A673 (cell line): ENCODE measurements at regions not wholly inside any gene's neighbourhood (a gene's known extent, or its start where the extent isn't known, plus 50 kb on each side); places are given as distances from the start of the nearest gene placed in this dataset.
"Not testable (repeated sequence)": the region's sequence is repeated elsewhere in the genome, so short reads cannot be mapped to it uniquely, and the experiment has no call there.

Experiments
- BruUV-seq: library from RNA; stranded (reverse); fragments of 400-500 nt; replicated peaks from 2 replicates; lab custom pipeline; 2021; lab: Mats Ljungman, UMichigan
- CTCF ChIA-PET: fragments of 300-600 bp; sonication (Branson Sonifier 250); formaldehyde crosslinking; loops from one replicate; lab custom pipeline; 2022; ENCODE audit warnings: antibody characterized with exemption; lab: Charles Lee
- POLR2A ChIA-PET: fragments of 300-600 bp; sonication (Branson Sonifier 250); formaldehyde crosslinking; loops from one replicate; lab custom pipeline; 2022; ENCODE audit warnings: antibody characterized with exemption; ENCODE audit not compliant: low non-redundant PET; lab: Charles Lee
- DNase-seq: peaks from one replicate; pipeline ENCODE4 v3.0.0-alpha.2; 2015; ENCODE audit warnings: low spot score
- H3K27ac ChIP-seq: fragments of 200-600 bp; sonication (generic); 2 replicates; pipeline ENCODE4 v1.5.1; 2016; ENCODE audit warnings: mixed run types, low read depth, mild to moderate bottlenecking, mixed read lengths, antibody characterized with exemption, low read length; ENCODE audit not compliant: poor library complexity, severe bottlenecking
- H3K27me3 ChIP-seq: fragments of 200-600 bp; sonication (generic); replicated peaks from 2 replicates; pipeline ENCODE4 v1.6.1; 2017; ENCODE audit warnings: mixed run types, low read depth, mild to moderate bottlenecking, mixed read lengths, antibody characterized with exemption, low read length; ENCODE audit not compliant: insufficient read depth, poor library complexity
- H3K36me3 ChIP-seq: fragments of 200-600 bp; sonication (generic); 2 replicates; pipeline ENCODE4 v1.6.1; 2016; ENCODE audit warnings: mixed run types, mild to moderate bottlenecking, mixed read lengths, antibody characterized with exemption, low read length; ENCODE audit not compliant: insufficient read depth, poor library complexity, severe bottlenecking
- H3K4me1 ChIP-seq: fragments of 200-600 bp; sonication (generic); 2 replicates; pipeline ENCODE4 v1.6.1; 2017; ENCODE audit warnings: mixed run types, mild to moderate bottlenecking, mixed read lengths, antibody characterized with exemption, low read length; ENCODE audit not compliant: insufficient read depth, poor library complexity, severe bottlenecking
- H3K4me3 ChIP-seq: fragments of 200-600 bp; sonication (generic); 2 replicates; pipeline ENCODE4 v1.5.1; 2016; ENCODE audit warnings: low read depth, mixed run types, mild to moderate bottlenecking, mixed read lengths, low read length; ENCODE audit not compliant: poor library complexity, severe bottlenecking
- H3K9me3 ChIP-seq: fragments of 200-600 bp; sonication (generic); 2 replicates; pipeline ENCODE4 v1.6.1; 2016; ENCODE audit warnings: mixed run types, low read depth, mild to moderate bottlenecking, mixed read lengths, antibody characterized with exemption, low read length; ENCODE audit not compliant: poor library complexity, severe bottlenecking
- EZH2 ChIP-seq: fragments of 200-600 bp; sonication (generic); IDR thresholded peaks from 2 replicates; pipeline ENCODE4 v1.6.1; 2017; ENCODE audit warnings: borderline replicate concordance, low read depth, mild to moderate bottlenecking, mixed read lengths, antibody characterized with exemption, low read length; ENCODE audit not compliant: poor library complexity, severe bottlenecking
- intact Hi-C: fragments of 100-400 bp; cut with micrococcal nuclease; formaldehyde crosslinking; loops from one replicate; pipeline ENCODE4 v1.10.0; 2022; ENCODE audit not compliant: unreplicated experiment
- TF ChIP-seq, protein P1 (sequence below): fragments of 300-800, 200-600 bp; sonication (generic); conservative IDR thresholded peaks from 2 replicates; pipeline ENCODE4 v1.5.1; 2017; ENCODE audit warnings: low read depth, mild to moderate bottlenecking, antibody characterized with exemption, low read length, moderate library complexity, mixed read lengths

GRCh38 chr9:124128568-124129166, 117.1 kb downstream of the LHX2 start:
- intact Hi-C loops, result loop anchor here (10.0 kb wide), 2 partner anchors 166 to 584 kb away; no protein-coding TSS in a partner anchor
- no peaks in the 10 kb centered on the region for H3K9me3 ChIP-seq
- no peaks in the 10 kb centered on the region for H3K27me3 ChIP-seq
- CTCF ChIA-PET, result no interaction called here
- TF ChIP-seq, protein P1, sequence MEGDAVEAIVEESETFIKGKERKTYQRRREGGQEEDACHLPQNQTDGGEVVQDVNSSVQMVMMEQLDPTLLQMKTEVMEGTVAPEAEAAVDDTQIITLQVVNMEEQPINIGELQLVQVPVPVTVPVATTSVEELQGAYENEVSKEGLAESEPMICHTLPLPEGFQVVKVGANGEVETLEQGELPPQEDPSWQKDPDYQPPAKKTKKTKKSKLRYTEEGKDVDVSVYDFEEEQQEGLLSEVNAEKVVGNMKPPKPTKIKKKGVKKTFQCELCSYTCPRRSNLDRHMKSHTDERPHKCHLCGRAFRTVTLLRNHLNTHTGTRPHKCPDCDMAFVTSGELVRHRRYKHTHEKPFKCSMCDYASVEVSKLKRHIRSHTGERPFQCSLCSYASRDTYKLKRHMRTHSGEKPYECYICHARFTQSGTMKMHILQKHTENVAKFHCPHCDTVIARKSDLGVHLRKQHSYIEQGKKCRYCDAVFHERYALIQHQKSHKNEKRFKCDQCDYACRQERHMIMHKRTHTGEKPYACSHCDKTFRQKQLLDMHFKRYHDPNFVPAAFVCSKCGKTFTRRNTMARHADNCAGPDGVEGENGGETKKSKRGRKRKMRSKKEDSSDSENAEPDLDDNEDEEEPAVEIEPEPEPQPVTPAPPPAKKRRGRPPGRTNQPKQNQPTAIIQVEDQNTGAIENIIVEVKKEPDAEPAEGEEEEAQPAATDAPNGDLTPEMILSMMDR, result no peak
- no peak for TF ChIP-seq EZH2
- no peaks in the 10 kb centered on the region for H3K36me3 ChIP-seq
- no peak overlapping the region for H3K27ac ChIP-seq
- no peaks in the 10 kb centered on the region for H3K4me1 ChIP-seq
- POLR2A ChIA-PET, result no interaction called here
- H3K4me3 ChIP-seq, result no peak overlapping the region
- no TSS peak for BruUV-seq
- DNase-seq, result no peak

DNA sequence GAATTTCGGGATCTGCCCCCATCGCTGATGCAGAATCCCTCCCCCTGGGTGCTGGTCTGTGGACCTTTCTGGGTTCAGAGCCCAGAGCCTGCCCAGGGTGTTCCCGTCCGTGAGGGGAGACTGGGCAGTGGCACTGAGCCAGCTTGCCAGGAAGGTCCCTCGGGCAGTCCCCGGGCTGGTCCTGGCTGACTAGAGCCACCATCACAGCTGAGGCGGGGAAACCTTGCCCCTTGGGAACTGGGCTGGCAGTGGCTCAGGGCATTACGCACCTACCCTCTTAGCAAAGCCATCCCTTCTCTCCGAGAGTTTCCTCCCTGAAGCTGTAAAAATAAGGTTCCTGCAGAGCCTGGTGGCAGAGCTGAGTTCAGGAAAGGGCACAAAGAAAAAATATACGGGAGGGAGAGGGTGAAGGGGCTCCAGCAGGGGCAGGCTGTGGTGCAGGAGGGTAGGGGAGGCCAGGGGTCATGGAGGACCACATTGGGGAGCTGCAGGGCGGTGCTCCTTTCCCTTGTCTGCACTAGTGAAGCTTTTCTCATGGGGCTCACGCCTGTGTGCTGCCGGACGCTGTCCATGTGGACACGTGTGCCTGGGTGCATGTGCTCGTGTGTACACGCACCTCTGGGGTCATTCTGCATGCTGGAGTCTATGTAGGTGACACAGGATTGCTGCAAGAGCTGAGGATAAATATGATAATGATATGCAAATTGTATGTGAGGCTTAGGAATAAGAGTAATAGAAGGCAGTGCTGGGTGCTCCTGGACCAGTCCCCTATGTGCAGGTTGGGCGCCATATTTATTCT, 118.9 kb downstream of the LHX2 start:
- H3K36me3 ChIP-seq, result no peaks in the 10 kb centered on the region
- ChIA-PET POLR2A (no interaction called here), CTCF (no interaction called here)
- no TSS peak for BruUV-seq
- no peaks in the 10 kb centered on the region for H3K4me1 ChIP-seq
- intact Hi-C loops, result no loop called here
- no peak for TF ChIP-seq EZH2
- TF ChIP-seq, protein P1, result no peak
- H3K9me3 ChIP-seq, result no peaks in the 10 kb centered on the region
- H3K27ac ChIP-seq, result no peak overlapping the region
- no peaks in the 10 kb centered on the region for H3K27me3 ChIP-seq
- DNase-seq, result no peak
- no peak overlapping the region for H3K4me3 ChIP-seq

DNA sequence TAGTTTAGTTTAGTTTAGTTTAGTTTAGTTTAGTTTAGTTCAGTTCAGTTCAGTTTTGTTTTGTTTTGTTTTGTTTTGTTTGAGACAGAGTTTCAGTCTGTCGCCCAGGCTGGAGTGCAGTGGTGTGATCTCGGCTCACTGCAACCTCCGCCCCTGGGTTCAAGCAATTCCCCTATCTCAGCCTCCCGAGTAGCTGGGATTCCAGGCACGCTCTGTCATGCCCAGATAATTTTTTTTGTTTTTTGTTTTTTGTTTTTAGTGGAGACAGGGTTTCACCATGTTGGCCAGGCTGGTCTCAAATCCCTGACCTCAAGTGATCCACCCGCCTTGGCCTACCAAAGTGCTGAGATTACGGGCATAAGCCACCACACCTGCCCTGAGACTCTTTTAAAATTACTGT, 120.0 kb downstream of the LHX2 start:
- POLR2A ChIA-PET, CTCF ChIA-PET, BruUV-seq, DNase-seq, intact Hi-C loops, H3K4me3 ChIP-seq, H3K27me3 ChIP-seq, H3K27ac ChIP-seq, H3K36me3 ChIP-seq, H3K9me3 ChIP-seq, H3K4me1 ChIP-seq: not testable (repeated sequence)
